ENCODE measurements at regions not wholly inside any gene's neighbourhood (a gene's known extent, or its start where the extent isn't known, plus 50 kb on each side); places are given as distances from the start of the nearest gene placed in this dataset.
"Not testable (repeated sequence)": the region's sequence is repeated elsewhere in the genome, so short reads cannot be mapped to it uniquely, and the experiment has no call there.

DNA sequence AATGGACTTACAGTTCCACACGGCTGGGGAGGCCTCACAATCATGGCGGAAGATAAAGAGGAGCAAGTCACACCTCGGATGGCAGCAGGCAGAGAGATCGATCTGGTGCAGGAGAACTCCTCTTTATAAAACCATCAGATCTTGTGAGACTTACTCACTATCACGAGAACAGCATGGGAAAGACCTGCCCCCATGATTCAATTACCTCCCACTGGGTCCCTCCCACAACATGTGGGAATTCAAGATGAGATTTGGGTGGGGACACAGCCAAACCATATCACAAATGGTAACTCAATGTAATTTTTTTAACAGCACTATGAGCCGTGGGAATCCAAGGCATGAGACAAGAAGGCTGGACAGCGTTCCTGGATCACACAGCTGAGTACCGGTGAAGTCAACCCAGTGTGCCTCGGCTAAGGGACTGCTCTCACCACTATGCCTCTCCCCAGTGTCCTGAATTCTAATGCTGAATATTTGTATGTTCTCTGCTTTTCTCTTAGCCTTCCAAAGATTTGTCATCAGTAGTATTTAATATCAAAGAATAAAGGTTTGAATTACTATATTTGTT lies 84.3 kb downstream of the IRS2 start:
- not testable (repeated sequence) for DNase-seq

DNA sequence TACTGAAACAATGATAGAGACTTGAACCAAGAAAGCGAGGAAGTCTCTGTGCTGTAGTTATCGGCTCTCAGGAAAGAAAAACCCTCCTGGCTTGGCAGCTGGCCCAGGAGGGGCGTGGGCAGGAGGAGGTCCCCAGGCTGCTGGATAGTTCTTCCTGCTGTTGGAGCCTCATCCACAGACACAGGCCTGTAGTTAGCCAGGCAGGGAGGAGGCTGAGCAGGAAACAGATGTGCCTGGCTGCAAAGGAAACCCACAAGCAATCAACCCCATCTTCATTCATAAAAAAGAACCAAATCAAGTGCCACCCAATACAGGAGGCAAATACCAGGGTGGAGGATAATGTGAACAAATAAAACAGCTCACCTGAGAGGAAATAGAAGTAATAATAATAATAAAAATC lies 86.2 kb downstream of the IRS2 start:
- peak; percentile 84 for DNase-seq

DNA sequence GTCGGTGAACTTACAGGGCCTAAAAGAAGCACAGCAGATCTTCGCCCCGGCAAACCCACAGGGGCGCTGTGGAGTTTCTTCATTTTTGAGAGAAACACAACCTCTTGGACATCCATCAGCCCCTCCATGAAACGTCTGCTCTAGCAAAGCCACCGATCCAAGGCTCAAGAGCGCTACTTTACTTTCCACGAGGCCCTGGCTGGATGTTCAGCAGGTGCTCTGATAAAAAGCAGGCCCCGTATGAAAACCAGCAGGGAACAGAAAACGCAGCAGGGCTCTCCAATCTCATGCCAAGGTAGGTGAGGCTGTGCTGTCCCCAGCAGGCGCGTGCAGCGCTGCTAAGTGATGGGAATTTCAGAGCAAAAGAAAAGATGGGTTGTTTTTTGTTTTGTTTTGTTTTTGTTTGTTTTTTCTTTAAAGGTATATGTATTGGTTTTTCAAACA lies 86.7 kb downstream of the IRS2 start:
- DNase-seq: no peak

DNA sequence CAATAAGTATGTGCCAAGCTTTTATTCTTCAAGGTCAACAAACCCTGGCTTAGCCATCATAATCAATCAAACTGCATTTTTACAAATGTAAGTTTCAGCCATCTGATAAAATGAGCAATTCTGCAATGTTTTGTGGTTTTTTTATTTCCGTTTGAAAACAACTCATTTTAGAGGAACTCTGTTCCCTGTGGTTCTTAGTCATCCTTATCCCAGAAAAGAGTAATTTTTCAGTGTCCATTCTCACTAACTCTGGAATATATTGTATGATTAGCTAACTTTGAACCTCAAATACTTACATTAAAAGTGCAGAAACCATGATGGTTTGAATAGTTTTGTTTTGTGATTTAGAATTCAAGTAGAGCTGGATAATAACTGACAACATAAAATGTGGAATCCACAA lies 87.6 kb downstream of the IRS2 start:
- no peak for DNase-seq

DNA sequence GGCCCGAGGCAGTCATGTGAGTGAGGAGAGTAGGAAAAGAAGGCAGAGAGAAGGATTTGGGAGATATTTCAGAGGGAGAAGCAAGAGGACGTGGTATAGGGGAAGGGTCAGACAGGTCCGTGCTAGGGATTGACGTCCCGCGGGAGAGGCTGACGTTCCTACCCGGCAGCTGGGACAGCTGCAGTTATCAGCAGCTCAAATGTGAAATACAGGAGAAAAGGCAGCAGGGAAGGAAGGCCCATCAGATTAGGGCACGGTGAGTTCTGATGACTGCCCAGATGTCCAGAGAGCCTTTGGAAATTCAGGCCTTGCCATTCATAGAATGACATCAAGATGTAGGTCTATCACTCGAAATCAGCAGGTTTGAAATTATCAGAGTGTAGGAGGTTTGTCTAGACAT lies 88.4 kb downstream of the IRS2 start:
- DNase-seq: no peak

DNA sequence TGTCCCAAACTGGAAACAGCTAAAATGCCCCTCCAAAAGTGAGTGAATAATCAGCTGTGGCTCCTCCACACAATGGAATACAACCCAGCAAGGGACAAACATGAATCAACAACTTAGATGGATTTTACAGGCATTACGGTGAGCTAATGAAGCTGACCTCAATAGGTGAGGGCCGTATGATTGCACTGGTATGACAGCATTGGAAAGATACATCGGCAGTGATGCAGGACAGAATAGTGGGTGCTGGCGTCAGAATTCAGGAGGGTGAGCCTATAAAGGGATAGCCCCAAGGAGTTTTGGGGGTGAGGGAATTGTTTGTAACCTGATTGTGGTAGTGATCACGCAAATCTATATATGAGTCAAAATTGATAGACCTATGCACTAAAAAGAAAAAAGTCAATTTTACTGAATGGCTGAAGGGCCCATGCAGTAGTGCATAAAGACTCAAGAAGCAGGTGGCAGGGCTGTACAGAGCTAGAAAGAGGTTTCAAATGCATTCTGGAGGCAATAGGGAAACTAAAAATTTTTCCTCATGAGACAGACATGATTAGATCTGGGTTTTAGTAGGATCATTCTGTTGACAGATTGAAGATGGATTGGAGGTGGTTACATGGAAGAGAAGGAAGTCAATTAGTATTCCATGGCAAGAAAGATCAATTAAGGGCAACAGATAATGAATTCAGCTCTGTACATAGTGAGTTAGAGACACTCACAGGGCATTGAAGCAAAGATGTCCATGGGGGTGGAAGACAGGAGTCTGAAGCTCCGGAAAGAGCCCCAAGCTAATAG lies 90.8 kb downstream of the IRS2 start:
- DNase-seq: no peak

DNA sequence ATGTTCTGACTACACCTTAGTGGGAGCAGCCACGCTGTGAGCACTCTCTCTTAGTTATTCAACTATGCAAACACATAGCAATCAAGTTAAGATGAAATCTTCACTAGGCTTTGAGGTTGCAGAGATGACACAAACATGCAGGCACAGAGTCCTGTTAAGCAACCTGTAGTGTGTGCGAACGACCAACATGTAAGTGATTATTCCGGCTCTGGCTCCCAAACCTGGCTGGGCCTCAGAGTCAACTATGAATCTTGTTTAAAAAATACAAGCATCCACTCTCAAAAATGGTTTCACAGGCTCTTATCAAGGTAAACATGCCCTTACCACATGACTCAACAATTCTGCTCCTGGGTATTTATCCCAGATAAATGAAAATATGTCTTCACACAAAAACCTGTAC lies 91.4 kb downstream of the IRS2 start:
- no peak for DNase-seq

DNA sequence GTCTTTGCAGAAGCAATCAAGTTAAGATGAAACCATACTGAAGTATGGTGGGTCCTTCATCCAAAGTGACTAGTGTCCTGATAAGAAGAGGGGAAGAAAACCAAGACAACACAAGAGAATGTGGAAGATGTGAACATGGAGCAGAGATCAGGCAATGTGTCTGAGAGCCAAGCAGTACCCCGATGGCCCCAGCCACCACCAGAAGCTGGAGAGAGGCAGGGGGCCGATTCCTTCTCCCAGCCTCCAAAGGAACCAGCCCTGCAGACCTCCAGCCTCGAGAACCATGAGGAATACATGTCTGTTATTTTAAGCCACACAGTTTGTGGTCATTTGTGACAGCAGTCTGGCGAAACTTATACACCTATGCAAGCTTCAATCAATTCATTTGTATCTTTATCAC lies 93.2 kb downstream of the IRS2 start:
- DNase-seq: no peak

DNA sequence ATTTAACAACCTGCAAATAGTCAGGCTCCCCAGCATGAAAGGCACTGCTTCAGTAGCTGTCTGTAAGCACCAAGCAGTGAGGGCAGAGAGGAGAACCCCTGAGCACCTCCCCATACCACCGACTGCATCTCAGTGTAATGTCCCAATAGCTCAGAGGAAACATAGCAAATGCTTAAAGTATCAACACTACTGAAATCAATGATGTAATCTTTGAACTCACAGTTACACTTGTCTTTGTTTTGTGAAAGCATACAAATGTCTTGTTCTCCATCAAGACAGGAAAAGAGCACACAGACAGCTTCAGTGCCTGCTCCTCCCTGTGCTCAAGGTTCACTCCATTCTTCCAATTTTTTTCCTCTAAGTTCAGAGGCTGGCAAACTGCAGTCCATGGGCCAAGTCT lies 94.7 kb downstream of the IRS2 start:
- no peak for DNase-seq

DNA sequence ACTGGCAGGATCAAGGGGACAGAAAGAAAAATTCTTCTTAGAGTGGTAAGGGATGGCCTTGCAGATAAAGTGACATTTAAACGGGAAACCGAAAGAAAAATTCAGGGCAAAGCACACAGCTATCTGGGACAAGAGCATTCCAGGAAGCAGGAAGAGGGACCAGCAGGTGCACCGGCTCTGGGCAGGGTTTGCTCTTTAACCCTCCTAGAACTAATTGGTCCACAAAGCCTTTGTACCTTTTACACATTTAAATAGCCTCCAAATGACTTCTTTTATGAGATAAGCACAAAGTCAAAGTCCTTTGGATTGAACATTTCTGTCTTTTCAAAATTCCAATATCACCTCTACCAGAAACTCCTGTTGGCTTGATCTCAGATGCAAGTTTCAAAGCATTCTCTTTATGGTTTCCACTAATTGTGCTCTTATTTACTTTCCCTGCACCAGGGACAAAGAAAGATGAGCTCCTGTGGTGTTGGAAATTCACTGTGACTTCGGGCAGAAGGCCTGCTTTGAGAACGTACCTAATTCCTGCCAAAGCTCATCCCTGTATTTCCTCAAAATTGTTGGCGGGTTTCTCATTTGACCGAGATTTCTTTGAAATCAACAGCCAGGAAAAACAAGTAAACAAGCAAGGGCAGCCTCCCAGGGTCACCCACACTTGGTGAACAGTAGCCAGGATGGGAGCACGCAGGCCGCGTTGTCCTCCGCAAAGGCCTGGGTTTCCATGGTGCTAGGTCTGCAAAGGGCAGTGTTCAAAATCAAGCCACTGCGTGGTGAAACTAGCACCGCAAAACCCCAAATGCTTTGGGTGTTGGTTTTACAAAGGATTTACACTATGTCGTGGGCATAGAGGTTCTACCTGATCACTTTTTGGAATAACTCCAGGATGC lies 98.6 kb downstream of the IRS2 start:
- DNase-seq: no peak

DNA sequence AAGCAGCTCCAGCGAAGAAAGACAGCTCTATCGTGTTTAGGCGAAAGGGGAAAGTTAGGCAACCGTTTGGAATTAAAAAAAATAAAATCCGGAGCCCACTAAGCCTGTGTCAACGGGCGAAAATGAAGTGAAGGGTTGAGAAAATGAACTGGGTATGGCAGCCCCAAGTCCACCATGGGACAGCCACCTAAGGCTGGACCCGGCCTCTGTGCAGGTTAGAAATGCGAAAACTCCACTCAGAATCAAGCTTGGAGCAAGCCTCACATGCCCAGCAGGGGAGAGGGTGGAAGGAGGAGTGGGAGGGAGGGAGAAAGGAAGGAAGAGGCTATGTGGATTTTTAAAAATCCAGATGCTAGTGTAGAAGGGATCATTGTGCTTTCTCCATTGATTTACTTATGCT lies 101.2 kb downstream of the IRS2 start:
- DNase-seq: no peak

DNA sequence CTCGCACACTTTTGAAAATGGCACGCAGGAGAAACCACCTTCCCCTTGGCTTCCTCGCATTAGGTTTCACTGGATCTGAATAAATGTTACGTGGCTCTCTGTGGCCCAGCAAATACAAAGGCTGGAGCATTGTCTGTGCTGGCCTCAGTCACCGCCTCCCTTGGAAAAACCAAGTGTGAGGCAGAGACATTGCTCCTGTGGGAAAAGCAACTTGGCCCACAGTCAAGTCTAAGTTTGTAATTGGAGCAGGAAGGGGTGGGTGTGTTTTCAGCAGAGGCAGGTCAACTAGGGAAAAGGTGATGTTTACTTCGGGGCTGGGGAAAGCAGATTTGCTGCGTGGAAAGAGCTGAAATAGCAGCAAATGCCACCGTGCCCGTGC lies 101.6 kb downstream of the IRS2 start:
- DNase-seq: peak; percentile 70

DNA sequence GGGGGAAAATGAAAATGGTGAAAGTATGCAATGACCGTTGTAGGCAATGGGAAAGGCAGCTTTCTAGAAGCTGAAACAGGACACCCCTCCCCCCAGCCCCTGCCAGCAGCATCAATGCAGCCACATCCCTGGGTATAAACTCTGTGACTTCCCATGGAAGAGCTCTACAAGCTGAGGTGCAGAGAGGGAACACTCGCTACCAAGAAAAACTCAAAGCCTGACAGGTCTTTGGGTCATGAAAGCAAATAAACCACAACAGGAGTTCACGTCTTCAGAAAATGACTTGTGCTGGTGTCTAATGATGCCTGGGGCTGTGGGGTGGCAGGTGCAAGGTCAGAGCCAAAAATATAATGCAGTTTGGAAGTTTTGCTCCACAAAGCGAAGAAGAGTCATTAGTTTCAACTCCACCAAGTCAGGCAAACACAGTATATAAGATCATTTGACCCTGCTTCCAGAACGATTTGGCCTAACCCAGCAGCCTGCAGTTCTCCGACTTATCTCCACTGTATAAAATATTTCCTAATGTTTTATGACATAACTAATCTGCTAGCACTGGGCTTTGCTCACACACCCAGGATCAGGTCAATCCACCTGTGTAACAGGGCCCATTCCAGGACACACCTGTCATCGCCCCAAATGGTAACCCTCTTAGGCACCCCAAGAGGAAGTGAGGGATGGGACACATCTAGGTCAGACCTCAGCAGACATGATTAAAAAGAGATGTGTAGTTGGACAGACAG lies 102.1 kb downstream of the IRS2 start:
- DNase-seq: no peak

DNA sequence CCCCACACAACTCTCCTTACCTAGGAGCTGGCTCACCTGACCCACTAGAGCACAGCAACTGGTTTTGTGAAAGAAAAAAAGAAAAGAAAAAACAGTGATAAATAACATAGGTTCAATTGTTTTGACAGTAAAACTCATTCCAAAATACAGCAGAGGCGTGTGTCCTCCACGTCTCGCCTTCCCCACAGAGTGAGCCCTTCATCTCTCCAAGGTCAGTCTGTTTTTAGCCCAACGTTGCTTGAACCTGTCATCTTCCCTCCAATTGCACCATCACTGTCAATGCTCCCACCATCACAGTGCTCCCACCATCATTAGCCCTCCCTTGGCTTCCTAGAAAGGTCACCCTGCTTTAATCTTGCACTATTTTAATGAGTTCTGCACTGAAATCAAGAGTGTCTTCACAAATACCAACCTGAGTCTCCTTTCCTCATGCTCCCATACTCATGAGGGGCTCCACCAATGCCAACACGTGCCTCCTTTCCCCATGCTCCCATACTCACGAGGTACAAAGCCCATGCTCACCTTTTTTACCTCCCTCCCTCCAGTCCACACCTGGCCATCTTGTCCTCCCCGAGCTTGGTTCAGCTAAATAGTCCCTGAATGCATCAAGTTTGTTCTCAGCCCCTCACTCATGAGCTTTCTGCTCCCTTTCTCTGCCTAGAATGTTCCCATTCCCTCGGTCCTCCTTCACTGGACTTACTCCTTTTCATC lies 103.7 kb downstream of the IRS2 start:
- DNase-seq: no peak

DNA sequence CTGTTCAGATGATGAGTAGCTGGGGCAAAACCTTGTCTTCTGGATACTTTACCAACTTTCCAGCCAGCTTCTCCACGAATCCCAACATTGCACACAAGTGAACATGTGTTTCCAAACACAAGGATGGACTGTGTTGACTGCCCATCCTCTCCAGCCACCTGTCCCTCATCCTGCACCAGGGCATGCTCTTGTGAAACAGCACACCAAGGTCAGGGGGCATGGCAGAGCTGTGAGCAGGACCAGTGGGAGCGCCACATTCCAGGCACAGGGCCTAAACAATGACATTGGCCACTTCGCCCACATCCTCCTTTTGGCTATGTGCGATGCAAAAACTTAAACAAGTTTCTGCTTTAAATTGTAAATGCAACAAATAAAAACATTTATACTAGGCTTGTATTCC lies 105.5 kb downstream of the IRS2 start:
- no peak for DNase-seq

DNA sequence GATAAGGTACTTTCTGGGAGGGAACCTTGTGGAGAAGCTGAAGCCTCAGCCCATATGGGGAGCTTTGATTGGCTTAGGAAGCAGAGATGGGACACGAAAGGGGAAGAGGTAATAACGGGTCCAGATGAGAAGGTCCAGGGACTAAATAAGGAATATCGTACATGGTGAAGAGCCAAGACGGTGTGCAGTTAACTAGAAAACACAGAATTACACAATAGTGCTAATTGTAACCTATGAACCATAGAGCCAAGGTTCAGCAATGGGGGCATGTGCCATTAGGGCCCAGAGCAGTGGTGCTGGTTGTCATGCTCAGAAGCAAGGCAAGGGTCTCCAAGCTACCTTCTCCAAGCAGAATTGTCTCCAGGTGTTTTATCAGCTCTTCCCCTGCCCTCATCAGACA lies 106.1 kb downstream of the IRS2 start:
- DNase-seq: no peak

DNA sequence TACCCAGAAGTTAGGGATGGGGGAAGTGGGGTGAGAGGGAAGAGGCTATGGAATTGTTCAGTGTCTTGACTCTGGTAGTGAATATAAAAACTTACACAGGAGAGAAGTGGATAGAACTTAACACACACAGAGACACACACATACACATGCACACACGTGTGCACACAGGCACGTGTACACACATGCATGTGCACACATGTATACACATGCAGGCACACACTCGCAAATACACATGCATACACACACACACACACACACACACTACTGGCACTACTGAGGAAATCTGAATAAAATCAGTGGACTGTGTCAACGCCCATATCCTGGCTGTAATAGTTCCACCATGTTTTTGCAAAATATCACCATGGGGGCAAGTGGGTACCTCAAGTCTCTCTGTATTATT lies 107.9 kb downstream of the IRS2 start:
- no peak for DNase-seq

DNA sequence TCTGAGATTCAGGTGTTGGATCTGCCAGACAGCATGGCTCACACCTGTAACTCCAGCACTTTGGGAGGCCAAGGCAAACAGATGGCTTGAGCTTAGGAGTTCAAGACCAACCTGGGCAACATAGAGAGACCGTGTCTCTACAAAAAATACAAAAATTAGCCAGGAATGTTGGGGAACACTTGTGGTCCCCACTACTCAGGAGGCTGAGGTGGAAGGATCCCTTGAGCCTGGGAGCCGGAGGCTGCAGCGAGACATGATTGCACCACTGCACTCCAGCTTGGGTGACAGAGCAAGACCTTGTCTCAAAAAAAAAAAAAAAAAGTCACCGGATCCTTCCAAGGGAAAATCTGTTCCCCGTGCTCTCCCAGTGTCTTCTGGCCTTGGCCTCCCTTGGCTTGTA lies 109.2 kb downstream of the IRS2 start:
- DNase-seq: no peak

DNA sequence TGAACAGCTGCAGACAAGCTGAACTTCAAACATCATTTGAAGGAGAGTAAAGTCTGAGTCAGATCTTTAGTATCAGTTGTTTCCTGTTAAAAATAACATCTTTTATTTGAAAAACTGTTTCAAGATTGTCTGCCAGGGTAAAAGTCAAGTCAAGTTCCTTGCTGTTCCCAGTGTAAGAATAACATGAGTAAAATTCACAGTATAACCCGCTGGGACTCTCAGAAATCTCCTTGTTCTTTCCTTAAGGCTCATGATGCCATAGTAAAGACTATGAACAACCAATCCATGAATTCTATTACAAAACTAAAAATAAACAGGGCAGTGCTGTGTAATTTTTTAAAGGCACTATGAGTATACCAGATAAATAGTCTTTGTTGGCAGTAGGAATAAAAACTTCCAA lies 112.9 kb downstream of the IRS2 start:
- no peak for DNase-seq

DNA sequence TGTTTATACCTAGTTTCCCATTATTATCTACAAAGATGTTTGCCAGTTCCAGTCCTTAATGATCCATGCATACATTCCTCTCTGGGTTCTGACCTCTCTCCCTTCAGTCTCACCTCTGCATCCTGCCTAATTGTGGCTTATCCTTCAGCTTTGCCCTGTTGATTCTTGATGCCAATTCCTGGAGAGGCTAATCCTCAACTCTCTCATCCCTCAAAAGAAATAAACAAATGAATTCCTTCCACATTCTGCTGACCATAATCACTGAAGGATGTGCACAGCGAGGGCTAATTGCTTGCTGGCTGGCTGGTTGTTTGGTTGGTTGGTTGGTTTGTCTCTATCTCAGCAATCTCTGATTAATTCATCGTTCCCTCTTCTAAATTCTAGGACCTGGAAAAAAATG lies 113.8 kb downstream of the IRS2 start:
- no peak for DNase-seq

DNA sequence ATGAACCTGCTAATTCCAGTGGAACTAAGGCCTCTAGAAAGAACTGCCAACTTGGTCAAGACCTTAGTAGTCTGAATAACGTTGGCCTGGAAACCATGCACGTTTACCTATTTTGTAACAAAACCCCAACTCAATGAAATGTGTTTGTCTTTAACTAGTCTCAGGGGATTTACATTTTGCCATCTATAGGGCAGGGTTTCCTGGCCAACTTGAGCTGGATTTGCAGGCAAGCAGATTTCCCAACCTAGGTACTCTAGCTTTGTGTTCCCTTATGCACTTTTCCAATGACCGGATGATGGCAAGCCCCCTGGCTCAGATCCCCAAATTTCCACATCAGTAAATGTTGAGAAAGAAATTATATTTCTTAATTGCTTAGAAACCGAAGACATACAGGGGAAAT lies 114.5 kb downstream of the IRS2 start:
- no peak for DNase-seq

DNA sequence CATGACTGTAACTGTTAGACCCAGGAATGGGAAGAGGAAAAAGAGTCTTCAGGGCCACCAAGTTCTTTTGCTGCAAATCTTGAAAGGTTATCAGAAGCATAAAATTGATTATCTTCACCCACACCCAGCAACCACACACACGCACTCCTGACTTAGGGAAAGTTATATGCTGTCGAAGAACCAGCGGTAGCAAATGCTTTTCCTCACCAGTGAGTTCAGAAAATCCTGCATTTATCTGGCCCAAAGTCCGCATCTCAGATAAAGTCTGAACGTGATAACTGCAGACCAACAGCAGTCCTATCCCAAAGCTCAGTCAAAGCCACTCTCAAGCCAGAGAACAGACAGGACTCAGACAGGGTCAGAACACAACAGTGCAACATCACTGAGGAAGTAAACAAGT lies 115.6 kb downstream of the IRS2 start:
- DNase-seq: no peak

DNA sequence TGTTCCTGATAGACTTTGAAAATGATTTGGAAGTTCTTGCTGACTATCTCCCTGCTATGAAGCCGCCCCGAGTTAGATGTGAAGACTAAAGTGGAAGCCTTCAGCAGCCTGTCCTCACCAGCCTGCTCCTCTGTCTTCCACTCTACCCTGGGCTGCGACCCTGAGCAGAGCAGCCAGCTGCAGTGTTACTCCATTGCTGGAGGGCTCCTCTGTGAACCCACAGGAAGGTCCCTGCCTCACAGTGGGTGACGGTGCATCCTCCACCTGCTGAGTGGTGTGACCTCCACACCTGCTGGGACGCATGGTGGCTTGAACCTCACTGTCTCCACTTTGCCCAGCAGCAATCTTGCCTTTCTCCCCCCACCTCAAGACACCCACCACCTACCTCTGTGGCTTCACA lies 116.4 kb downstream of the IRS2 start:
- DNase-seq: no peak

Measured in NCI-H2171 (cell line).